Tibial nerve (tissue), 3 donors: ENCODE measurements at regions not wholly inside any gene's neighbourhood (a gene's known extent, or its start where the extent isn't known, plus 50 kb on each side); places are given as distances from the start of the nearest gene placed in this dataset.

Experiments
- POLR2A ChIP-seq, 2 donors: fragments of 450-650 bp; IDR thresholded peaks; one replicate each; pipeline ENCODE4 v1.6.1; 2017; ENCODE audit warnings: antibody characterized with exemption in 2 of 2, mild to moderate bottlenecking in 2 of 2, moderate library complexity in 2 of 2
- TF ChIP-seq, protein P1 (sequence below), 5 experiments: fragments of 200-600 bp in 3 of 5; fragments of 450-650 bp in 2 of 5; sonication (generic) in 3 of 5; IDR thresholded peaks; one replicate each; pipeline ENCODE4 v1.5.1; 2016 to 2019; ENCODE audit warnings: antibody characterized with exemption in 5 of 5, mild to moderate bottlenecking in 3 of 5, moderate library complexity in 2 of 5

GRCh38 chr18:24630346-24630880 is 170.0 kb downstream of the HRH4 start:
- no peak for TF ChIP-seq POLR2A (IDR thresholded peaks at IDR 0.05)
- TF ChIP-seq, protein P1, sequence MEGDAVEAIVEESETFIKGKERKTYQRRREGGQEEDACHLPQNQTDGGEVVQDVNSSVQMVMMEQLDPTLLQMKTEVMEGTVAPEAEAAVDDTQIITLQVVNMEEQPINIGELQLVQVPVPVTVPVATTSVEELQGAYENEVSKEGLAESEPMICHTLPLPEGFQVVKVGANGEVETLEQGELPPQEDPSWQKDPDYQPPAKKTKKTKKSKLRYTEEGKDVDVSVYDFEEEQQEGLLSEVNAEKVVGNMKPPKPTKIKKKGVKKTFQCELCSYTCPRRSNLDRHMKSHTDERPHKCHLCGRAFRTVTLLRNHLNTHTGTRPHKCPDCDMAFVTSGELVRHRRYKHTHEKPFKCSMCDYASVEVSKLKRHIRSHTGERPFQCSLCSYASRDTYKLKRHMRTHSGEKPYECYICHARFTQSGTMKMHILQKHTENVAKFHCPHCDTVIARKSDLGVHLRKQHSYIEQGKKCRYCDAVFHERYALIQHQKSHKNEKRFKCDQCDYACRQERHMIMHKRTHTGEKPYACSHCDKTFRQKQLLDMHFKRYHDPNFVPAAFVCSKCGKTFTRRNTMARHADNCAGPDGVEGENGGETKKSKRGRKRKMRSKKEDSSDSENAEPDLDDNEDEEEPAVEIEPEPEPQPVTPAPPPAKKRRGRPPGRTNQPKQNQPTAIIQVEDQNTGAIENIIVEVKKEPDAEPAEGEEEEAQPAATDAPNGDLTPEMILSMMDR (IDR thresholded peaks at IDR 0.05): no peak
